Suprapubic skin (tissue), 4 donors: ENCODE measurements at regions not wholly inside any gene's neighbourhood (a gene's known extent, or its start where the extent isn't known, plus 50 kb on each side); places are given as distances from the start of the nearest gene placed in this dataset.

Experiments used
- CTCF ChIP-seq, 2 donors: fragments of 200-600 bp in 1 of 2; fragments of 450-650 bp in 1 of 2; sonication (generic) in 1 of 2; IDR thresholded peaks; one replicate each; pipeline ENCODE4 v1.5.1; 2016 to 2019; ENCODE audit warnings: antibody characterized with exemption in 2 of 2, mild to moderate bottlenecking in 1 of 2, moderate library complexity in 1 of 2
- EP300 ChIP-seq: sonication (generic); formaldehyde crosslinking; IDR thresholded peaks from one replicate; pipeline ENCODE4 v1.6.1; 2017; ENCODE audit warnings: antibody characterized with exemption
- POLR2AphosphoS5 ChIP-seq, 3 donors: sonication (generic); formaldehyde crosslinking; IDR thresholded peaks; one replicate each; pipeline ENCODE4 v1.6.1; 2017; ENCODE audit warnings: antibody characterized with exemption in 3 of 3

- no peak for TF ChIP-seq POLR2AphosphoS5 (IDR thresholded peaks at IDR 0.05)
- TF ChIP-seq CTCF (IDR thresholded peaks at IDR 0.05), result no peak
- no peak for TF ChIP-seq EP300
Measured at GRCh38 chr16:50942143-50942542, 200.3 kb downstream of the CYLD start.
